Stimulated activated CD8-positive, alpha-beta memory T cell treated with anti-CD3 and anti-CD28 coated beads, Interleukin-15, amount 100 ng/mL, for 4 hours (primary cell): ENCODE measurements at regions not wholly inside any gene's neighbourhood (a gene's known extent, or its start where the extent isn't known, plus 50 kb on each side); places are given as distances from the start of the nearest gene placed in this dataset.
"Not testable (repeated sequence)": the region's sequence is repeated elsewhere in the genome, so short reads cannot be mapped to it uniquely, and the experiment has no call there.

Experiments
- DNase-seq, 2 donors: peaks; one replicate each; pipeline ENCODE4 v3.0.0-alpha.2; 2020; ENCODE audit warnings: low read depth in 2 of 2

DNA sequence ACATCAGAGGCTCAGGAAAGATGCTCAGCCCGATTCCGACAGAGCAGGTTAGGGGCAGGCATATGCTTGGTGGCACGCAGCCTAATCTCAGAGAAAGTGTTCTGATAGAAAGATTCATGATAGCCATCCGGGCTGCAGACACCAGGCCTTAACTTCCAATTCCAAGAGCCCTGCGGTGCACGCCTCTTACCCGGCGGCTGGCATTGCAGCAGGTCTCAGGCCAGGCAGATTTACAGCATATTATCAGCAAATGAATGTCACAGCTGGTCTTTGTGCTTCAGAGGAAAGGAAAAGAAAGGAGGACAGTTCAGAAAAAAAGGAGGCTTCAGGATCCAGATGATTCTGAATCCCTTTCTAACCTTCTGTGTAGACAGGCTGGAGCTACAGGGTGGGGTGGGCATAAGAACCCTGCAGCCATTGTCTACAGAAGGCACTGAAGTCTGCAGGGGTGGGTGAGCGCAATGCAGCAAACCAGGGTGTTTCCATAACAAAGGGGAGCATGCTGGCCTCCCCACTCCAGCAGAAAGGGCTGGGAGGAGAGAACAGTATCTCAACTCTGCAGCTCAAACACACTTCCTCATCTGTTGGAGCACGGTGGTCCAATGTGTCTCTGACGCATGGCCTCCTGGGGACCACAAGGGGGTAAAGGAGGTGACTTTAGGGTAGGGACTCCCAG lies 277.4 kb upstream of the XYLT1 start:
- no peak for DNase-seq

GRCh38 chr16:17747081-17747756 lies 276.5 kb upstream of the XYLT1 start:
- DNase-seq = no peak

DNA sequence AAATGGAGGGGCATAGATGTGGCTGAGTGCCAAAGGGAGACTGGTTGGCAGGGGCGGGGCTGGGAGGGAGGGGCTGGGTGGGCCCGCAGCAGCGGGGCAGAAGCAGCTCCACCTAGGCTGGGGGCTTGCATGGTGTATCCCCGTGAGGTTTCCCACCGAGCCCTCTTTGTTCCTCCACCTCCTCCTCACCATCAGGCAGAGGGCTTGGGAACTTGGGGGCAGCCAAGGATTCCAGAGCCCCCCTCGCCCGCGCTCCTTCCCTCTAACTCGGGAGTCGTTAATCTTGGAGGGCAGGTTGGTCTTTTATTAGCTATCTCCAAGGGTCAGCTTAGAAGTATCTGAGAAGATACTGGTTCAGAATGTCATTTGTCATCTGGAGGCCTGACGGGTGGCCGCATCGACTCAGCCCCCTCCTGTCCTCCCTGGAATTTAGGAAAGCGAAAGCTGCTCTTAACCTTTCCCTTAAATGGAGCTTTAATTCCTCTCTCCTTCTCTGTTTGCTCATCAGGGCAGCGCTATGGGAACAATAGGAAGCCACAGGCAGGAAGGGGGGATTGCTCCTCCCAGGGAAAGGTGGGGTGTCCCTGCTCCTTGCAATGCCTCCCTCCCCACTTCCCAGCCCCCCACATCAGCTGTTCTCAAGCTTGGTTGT lies 274.3 kb upstream of the XYLT1 start:
- no peak for DNase-seq

DNA sequence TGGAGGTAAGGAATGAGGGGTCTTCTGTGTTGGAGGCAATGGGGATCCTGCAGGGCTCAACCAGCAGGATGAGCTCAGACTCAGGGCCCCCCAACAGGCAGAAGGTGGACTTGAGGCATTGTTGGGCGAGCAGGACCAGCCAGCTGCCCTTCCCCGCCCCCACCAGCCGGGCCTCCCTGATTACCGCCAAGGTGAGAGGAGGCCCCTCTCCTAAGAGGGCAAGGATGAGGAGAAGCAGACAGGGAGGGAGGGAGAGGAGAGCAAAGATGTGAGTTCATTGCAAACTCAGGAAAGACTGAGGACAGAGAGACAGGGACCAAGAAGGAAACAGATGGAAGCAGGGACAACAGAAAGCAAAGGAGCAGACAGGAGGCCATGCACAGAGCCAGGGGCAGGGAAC lies 272.8 kb upstream of the XYLT1 start:
- DNase-seq = no peak

DNA sequence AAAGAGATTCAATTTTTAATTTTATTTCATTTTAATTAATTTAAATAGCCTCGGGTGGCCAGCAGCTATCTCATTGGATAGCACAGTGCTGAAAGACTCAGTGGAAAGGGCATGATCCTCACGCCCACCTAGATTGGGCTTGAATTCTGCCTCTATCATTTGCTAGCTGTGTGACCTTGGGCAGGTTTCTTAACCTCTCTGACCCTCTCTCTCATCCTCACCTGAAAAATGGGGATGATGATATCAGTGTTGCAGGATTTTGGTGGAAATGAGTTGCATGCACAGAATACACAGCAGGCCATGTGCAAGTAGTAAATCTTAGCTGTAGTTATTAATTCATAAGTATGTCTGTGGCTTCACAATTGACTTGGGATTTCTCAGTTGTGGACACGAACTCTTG lies 272.4 kb upstream of the XYLT1 start:
- no peak for DNase-seq

DNA sequence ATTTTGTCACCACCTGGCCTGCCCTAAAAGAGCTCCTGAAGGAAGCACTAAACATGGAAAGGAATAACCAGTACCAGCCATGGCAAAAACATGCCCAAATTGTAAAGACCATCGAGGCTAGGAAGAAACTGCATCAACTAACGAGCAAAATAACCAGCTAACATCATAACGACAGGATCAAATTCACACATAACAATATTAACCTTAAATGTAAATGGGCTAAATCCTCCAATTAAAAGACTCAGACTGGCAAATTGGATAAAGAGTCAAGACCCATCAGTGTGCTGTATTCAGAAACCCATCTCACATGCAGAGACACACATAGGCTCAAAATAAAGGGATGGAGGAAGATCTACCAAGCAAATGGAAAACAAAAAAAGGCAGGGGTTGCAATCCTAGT lies 264.3 kb upstream of the XYLT1 start:
- not testable (repeated sequence) for DNase-seq

- no peak for DNase-seq
Observed at GRCh38 chr16:17729820-17730219, 259.1 kb upstream of the XYLT1 start.

DNA sequence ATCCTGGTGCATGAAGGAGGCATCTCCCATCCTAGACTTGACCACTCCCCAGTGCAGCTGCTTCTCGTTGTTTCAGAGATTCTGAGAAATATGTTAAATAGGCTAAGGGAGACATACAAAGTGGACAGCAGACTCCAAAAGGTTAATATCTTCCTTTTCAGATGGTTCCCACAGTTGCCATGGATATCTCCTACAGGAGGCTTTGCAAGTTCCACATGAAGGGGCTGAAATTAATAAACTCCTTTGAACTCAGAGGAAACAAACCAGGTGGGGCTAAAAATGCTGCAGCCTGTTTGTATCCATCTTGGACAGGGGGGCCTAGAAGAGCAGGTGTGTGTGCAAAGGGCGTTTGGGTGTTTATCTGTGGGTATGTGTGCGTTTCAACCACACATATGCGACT lies 257.4 kb upstream of the XYLT1 start:
- no peak for DNase-seq

DNA sequence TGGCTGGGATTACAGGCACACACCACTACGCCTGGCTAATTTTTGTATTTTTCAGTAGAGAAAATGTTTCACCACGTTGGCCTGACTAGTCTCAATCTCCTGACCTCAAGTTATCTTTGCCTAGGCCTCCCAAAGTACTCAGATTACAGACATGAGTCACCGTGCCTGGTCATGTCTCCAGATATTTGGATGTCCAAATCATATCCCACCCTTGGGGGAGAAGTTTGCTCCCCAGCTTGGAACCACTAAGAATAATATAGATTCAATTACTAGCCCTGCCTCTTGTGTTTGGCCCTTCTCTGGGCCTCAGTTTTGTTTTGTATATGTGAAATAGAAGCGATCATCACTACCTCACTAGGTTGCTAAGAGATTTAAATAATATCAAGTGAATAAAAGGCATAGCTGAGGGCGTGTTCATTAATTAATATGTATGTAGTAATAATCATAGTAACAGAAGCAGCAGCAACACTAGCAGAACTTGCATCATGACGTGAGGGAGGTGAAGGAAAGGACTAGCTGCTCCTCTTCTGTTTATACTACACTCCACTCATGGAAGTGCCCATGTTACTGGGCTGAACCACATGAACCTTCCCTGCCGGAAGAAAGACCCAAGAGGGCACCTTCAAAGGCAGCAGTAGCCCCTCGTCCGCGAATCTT lies 253.6 kb upstream of the XYLT1 start:
- no peak for DNase-seq

DNA sequence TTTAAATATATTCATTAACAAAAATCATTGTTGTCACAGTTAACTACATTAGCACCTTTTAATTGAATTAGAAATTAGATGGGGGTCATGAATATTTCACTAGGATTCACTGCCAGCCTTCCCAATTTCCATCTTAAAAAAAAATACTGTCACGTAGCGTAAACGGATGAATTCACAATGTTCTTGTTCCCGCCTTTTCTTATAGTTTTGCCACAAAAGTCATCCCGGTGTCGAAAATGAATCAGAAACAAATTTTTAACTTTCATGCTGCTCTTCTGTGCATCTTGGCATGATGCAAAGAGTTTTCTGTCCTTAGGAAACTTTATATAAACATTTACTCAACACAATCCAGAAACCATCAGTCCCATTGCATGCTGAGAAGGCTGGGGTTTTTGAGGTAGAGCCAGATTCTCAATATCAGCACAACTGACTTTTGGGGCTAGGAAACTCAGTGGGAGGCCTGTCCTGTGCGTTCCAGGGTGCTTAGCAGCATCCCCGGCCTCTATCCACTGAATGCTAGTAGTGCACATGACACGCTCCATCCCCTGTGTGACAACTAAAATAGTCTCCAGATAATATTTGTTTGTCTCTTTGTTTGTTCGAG lies 252.9 kb upstream of the XYLT1 start:
- no peak for DNase-seq

DNA sequence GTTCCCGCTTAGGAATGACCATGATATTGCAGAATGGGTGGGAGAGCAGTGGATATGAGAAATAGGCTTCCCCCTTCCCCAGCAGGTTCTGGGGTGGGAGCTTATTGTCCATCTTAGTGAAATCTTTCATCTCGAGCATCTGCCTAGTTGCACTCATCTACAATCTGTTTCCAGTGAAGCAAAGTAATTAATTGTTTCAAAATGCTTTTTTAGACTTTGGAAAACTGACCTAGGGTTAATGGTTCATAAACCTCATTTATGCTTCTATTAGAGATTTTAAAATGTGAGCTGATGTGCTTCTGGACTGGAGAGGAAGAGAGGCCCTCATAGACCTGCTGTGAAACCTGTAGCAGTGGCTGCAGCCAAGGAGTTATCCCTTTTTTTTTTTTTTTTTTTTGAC lies 247.7 kb upstream of the XYLT1 start:
- DNase-seq = no peak

DNA sequence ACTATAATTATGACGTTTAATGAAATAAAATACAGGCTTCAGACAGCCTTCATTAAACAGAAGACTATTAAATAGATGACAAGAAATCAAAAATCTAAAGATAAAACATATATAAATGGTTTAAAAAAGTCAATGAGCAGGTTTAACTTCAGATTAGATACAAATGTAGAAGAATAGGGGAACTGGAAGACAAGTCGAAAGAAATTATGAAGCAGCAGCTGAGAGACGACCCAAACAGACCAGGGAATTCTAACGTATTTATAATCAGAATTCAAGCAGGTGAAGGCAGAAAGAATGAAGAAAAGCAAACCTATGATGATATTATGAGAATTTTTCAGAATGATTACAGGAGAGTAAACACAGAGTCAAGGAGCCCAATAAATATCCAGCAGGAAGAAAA lies 235.1 kb upstream of the XYLT1 start:
- no peak for DNase-seq

DNA sequence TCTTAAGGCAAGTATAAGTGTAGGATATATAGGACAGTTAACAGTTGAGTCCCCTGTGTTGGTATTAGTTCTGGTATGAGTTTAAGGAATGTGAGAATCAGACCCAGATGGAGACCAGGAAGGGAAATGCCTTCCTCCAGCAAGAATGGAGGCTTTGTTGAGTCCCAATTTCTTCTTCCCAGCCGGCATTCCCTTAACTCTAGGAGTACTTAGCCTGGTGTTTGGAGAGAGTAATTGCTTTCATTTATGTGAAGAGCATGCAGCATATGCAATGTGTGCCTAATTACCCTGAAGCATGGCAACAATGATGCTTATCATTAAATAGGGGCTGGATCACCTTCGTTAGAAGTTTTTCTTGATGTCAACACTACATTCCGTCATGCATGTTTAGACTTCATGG lies 225.9 kb upstream of the XYLT1 start:
- no peak for DNase-seq

GRCh38 chr16:17692484-17692883 lies 221.7 kb upstream of the XYLT1 start:
- no peak for DNase-seq

DNA sequence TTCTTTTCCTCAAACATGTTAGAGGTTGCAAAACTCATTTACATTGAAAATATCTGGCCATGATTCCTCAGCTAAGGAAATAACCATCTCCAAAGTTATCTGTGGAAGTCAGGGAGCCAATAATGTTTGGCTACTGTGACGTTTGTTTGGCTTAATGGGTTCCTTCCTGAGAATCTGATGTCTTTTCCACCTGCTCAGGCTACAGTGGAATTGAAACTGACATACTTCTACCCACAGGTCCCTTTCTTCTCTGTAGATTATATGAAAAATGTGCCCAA lies 221.1 kb upstream of the XYLT1 start:
- DNase-seq = no peak

DNA sequence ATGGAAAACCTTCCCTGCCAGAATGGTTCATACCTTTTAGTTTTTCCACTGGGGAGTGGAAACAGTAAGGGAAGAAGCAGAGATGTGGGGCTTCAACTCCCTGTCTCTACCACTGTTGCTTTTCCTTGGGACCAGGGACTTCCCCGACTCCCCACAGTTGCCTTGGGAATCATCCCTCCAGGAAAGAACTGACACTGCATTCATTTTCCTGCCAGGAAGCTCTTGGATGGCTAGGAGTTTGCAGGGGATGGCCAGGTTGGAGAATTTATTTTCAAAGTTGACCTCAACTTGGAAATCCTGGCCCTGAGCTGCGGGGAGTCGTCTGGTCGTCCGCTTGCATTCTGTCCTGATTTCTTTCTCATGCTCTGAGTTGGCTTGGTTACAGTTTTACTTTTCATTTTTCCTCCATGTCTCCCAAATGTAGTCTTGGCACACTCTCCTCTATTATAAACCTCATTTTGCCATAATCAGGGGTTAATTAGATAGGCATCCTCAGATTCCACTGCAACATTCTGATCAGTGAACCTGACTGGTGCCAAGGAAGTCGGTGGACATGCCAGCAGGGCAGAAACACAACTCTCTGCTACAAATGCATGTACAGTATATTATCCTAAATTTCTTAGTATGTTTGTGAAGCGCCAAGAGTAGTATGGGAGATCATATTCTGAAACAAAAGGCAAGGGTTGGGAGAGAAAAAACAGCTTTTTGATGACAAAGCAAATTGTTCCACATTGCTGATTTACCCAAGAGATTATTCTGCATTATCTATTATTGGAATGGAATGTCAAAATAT lies 220.5 kb upstream of the XYLT1 start:
- DNase-seq = no peak

DNA sequence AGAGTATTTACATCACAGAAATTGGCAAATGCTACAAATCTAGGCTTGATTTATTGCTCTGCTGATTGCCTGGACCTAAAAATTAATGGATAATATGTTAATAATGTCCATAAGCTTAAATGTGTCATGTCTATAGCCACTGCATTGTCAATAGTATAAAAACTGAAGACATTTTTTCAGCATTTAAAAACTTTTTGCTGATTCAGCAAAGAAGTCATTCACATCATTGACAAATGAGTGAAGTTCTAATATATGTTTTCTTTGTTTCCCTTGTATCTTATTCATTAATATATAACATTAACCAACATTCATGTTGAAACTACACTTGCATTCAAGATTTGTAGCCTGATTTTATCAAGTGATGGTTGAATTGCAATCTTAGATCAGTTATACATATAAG lies 214.7 kb upstream of the XYLT1 start:
- no peak for DNase-seq

- DNase-seq = no peak
Observed at GRCh38 chr16:17683281-17683680, 212.5 kb upstream of the XYLT1 start.

DNA sequence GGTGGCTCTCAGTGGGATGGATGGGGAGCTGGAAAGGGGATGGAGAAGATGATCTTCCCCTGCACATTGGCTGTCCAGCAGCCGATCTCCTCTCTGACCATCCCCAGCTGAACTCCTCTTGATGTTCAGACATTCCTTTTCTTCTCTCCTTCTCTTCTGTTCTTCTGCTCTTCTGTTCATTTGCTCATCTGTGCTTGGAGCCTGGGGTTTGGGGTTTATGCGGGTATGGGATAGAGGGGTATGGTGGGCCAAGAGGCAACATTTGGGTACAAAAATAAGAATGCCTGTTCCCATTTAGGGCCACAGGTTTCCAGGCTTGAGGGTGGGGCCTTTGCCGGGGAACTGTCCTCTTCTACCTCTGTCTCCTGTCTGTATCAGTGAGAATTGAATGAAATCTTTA lies 205.4 kb upstream of the XYLT1 start:
- no peak for DNase-seq

- DNase-seq = no peak
Observed at GRCh38 chr16:17668386-17668785, 197.6 kb upstream of the XYLT1 start.

DNA sequence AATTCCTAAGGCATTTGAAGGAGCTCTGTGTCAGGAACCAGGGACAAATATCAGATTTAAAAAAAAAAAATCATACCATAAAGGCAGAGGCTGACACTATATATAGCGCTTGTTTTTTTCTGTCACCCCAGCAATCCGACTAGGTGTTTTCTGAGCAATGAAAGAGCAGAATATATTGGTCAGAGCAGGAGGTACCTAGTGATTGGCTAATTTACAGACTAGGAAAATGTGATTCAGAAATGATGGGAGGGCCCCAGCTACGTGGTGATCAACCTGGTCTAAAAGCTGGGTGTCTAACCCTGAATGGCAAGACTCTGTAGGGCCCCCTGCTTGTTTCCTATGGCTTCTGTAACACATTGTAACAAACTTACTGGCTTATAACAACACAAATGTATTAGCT lies 195.5 kb upstream of the XYLT1 start:
- DNase-seq = no peak

GRCh38 chr16:17658881-17659280 lies 188.1 kb upstream of the XYLT1 start:
- no peak for DNase-seq
